ENCODE measurements at regions not wholly inside any gene's neighbourhood (a gene's known extent, or its start where the extent isn't known, plus 50 kb on each side); places are given as distances from the start of the nearest gene placed in this dataset.
"Not testable (repeated sequence)": the region's sequence is repeated elsewhere in the genome, so short reads cannot be mapped to it uniquely, and the experiment has no call there.

- H3K4me3 Mint-ChIP-seq (ENCODE audit: unreplicated experiment): no peak overlapping the region
- intact Hi-C loops (cut with micrococcal nuclease): no loop called here
These were observed 417.1 kb downstream of the SOCS6 start for GRCh38 chr18:70705831-70706416.

DNA sequence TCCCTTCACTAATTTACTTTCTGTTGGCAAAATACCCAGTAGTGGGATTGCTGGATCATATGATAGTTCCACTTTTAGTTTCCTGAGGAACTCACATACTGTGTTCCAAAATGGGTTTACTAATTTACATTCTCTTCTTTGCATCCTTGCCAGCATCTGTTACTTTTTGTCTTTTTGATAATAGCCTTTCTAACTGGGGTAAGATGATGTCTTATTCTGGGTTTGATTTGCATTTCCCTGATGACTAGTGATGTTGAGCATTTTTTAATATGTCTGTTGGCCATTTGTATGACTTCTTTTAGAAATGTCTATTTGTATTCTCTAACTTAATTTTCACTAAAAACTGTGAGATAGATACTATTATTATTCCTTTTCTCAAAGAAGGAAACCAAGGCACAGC lies 411.7 kb downstream of the SOCS6 start:
- no TSS peak for BruUV-seq (replicated peaks)
- no peak for DNase-seq (ENCODE audit: unreplicated experiment)
- Mint-ChIP-seq H3K4me1 (ENCODE audit: insufficient read depth, unreplicated experiment) (no peaks in the 10 kb centered on the region), H3K4me3 (ENCODE audit: unreplicated experiment) (no peak overlapping the region), H3K27me3 (ENCODE audit: insufficient read depth, unreplicated experiment) (peaks cover 20% of the 10 kb centered on the region), H3K27ac (ENCODE audit: low read depth, unreplicated experiment) (no peak overlapping the region), H3K36me3 (ENCODE audit: insufficient read depth, unreplicated experiment) (no peaks in the 10 kb centered on the region), H3K9me3 (ENCODE audit: unreplicated experiment) (no peaks in the 10 kb centered on the region)
- intact Hi-C loops (cut with micrococcal nuclease): no loop called here
- ChIA-PET CTCF (no interaction called here), POLR2A (interaction anchor here (0.6 kb wide), 2 partner anchors 36 to 570 kb away, joined by 3 read pairs; no protein-coding TSS in a partner anchor)
- TF ChIP-seq, protein P1, sequence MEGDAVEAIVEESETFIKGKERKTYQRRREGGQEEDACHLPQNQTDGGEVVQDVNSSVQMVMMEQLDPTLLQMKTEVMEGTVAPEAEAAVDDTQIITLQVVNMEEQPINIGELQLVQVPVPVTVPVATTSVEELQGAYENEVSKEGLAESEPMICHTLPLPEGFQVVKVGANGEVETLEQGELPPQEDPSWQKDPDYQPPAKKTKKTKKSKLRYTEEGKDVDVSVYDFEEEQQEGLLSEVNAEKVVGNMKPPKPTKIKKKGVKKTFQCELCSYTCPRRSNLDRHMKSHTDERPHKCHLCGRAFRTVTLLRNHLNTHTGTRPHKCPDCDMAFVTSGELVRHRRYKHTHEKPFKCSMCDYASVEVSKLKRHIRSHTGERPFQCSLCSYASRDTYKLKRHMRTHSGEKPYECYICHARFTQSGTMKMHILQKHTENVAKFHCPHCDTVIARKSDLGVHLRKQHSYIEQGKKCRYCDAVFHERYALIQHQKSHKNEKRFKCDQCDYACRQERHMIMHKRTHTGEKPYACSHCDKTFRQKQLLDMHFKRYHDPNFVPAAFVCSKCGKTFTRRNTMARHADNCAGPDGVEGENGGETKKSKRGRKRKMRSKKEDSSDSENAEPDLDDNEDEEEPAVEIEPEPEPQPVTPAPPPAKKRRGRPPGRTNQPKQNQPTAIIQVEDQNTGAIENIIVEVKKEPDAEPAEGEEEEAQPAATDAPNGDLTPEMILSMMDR (IDR thresholded peaks at IDR 0.05; ENCODE audit: unreplicated experiment): no peak

More at GRCh38 chr18:70705831-70706416, 417.1 kb downstream of the SOCS6 start:
- H3K9me3 Mint-ChIP-seq (ENCODE audit: unreplicated experiment): no peaks in the 10 kb centered on the region
- peaks cover 31% of the 10 kb centered on the region for H3K27me3 Mint-ChIP-seq (ENCODE audit: insufficient read depth, unreplicated experiment)
- no peak overlapping the region for H3K27ac Mint-ChIP-seq (ENCODE audit: low read depth, unreplicated experiment)
- DNase-seq (ENCODE audit: unreplicated experiment): no peak
- CTCF ChIA-PET: no interaction called here
- H3K36me3 Mint-ChIP-seq (ENCODE audit: insufficient read depth, unreplicated experiment): no peaks in the 10 kb centered on the region
- TF ChIP-seq, protein P1 (IDR thresholded peaks at IDR 0.05; ENCODE audit: unreplicated experiment): no peak
- POLR2A ChIA-PET: no interaction called here
- H3K4me1 Mint-ChIP-seq (ENCODE audit: insufficient read depth, unreplicated experiment): no peaks in the 10 kb centered on the region
- BruUV-seq (replicated peaks): no TSS peak

- CTCF ChIA-PET: interaction anchor here (1.3 kb wide), 1 partner anchor 83 kb away, joined by 4 read pairs; no protein-coding TSS in a partner anchor
- intact Hi-C loops (cut with micrococcal nuclease): no loop called here
These were observed 409.7 kb downstream of the SOCS6 start for GRCh38 chr18:70698574-70698973.

DNA sequence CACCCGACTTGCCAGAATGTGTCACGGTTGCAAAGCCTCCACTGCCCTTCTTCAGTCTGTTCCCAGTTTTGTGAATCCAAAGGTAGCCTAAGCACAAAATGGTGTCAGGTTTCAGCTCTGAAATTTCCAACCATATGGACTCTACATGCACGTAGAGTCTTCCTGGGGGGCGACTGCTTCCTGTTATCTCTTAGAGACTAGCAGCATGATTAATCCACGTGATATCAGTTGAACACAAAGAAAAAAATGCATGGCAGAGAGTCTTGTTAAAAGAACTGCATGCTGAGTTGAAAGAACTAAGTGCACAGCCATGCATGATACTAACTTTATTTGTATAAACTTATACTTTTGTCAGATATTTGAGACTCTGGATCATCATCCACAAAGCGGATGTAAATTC lies 404.4 kb downstream of the SOCS6 start:
- Mint-ChIP-seq H3K36me3 (ENCODE audit: insufficient read depth, unreplicated experiment) (no peaks in the 10 kb centered on the region), H3K27ac (ENCODE audit: low read depth, unreplicated experiment) (no peak overlapping the region), H3K4me3 (ENCODE audit: unreplicated experiment) (no peak overlapping the region), H3K4me1 (ENCODE audit: insufficient read depth, unreplicated experiment) (no peaks in the 10 kb centered on the region), H3K9me3 (ENCODE audit: unreplicated experiment) (peaks cover 12% of the 10 kb centered on the region), H3K27me3 (ENCODE audit: insufficient read depth, unreplicated experiment) (peaks cover 22% of the 10 kb centered on the region)
- BruUV-seq (replicated peaks): no TSS peak
- no peak for DNase-seq (ENCODE audit: unreplicated experiment)
- intact Hi-C loops (cut with micrococcal nuclease): no loop called here
- CTCF ChIA-PET: no interaction called here
- POLR2A ChIA-PET: no interaction called here
- TF ChIP-seq, protein P1 (IDR thresholded peaks at IDR 0.05; ENCODE audit: unreplicated experiment): no peak

More at GRCh38 chr18:70698574-70698973, 409.7 kb downstream of the SOCS6 start:
- BruUV-seq (replicated peaks): no TSS peak
- no peaks in the 10 kb centered on the region for H3K4me1 Mint-ChIP-seq (ENCODE audit: insufficient read depth, unreplicated experiment)
- H3K4me3 Mint-ChIP-seq (ENCODE audit: unreplicated experiment): no peak overlapping the region
- no peak for DNase-seq (ENCODE audit: unreplicated experiment)
- H3K27me3 Mint-ChIP-seq (ENCODE audit: insufficient read depth, unreplicated experiment): peaks cover 20% of the 10 kb centered on the region
- no peaks in the 10 kb centered on the region for H3K36me3 Mint-ChIP-seq (ENCODE audit: insufficient read depth, unreplicated experiment)
- H3K27ac Mint-ChIP-seq (ENCODE audit: low read depth, unreplicated experiment): no peak overlapping the region
- POLR2A ChIA-PET: no interaction called here
- TF ChIP-seq, protein P1 (IDR thresholded peaks at IDR 0.05; ENCODE audit: unreplicated experiment): no peak
- H3K9me3 Mint-ChIP-seq (ENCODE audit: unreplicated experiment): no peaks in the 10 kb centered on the region

- DNase-seq (ENCODE audit: unreplicated experiment); POLR2A ChIA-PET; BruUV-seq (replicated peaks); intact Hi-C loops (cut with micrococcal nuclease); CTCF ChIA-PET; H3K27ac Mint-ChIP-seq (ENCODE audit: low read depth, unreplicated experiment); H3K4me1 Mint-ChIP-seq (ENCODE audit: insufficient read depth, unreplicated experiment); H3K36me3 Mint-ChIP-seq (ENCODE audit: insufficient read depth, unreplicated experiment); H3K4me3 Mint-ChIP-seq (ENCODE audit: unreplicated experiment): not testable (repeated sequence)
- peaks cover 12% of the 10 kb centered on the region for H3K9me3 Mint-ChIP-seq (ENCODE audit: unreplicated experiment)
- peaks cover 22% of the 10 kb centered on the region for H3K27me3 Mint-ChIP-seq (ENCODE audit: insufficient read depth, unreplicated experiment)
These were observed 400.9 kb downstream of the SOCS6 start for GRCh38 chr18:70689765-70690164.

Data from MCF 10A (cell line).